Activated T-helper 2 cell treated with anti-CD3 and anti-CD28 coated beads, Interferon-gamma antibody, Interleukin-2, Interleukin-4, amounts not matched to agents 10 μg/mL and 5 μg/mL and 100 μg/mL, durations not matched to agents 14 hours and 24 hours and 36 hours (primary cell): ENCODE measurements at regions not wholly inside any gene's neighbourhood (a gene's known extent, or its start where the extent isn't known, plus 50 kb on each side); places are given as distances from the start of the nearest gene placed in this dataset.

Source experiments
- DNase-seq: peaks from one replicate; pipeline ENCODE4 v3.0.0; 2021; ENCODE audit warnings: low spot score
- H3K27ac Mint-ChIP-seq: one replicate; pipeline ENCODE4 v1.8.0; 2021; ENCODE audit warnings: mixed read lengths
- H3K27me3 Mint-ChIP-seq: one replicate; pipeline ENCODE4 v1.8.0; 2021; ENCODE audit warnings: low read depth, mixed read lengths
- H3K36me3 Mint-ChIP-seq: one replicate; pipeline ENCODE4 v1.8.0; 2021; ENCODE audit warnings: low read depth, mixed read lengths
- H3K4me1 Mint-ChIP-seq: one replicate; pipeline ENCODE4 v1.8.0; 2021; ENCODE audit warnings: low read depth, mixed read lengths
- H3K4me3 Mint-ChIP-seq: one replicate; pipeline ENCODE4 v1.8.0; 2021; ENCODE audit warnings: low read depth, mild to moderate bottlenecking, moderate library complexity, mixed read lengths
- H3K9me3 Mint-ChIP-seq: one replicate; pipeline ENCODE4 v1.8.0; 2021; ENCODE audit warnings: mixed read lengths
- intact Hi-C: fragments of 100-400 bp; cut with micrococcal nuclease; formaldehyde crosslinking; loops from one replicate; pipeline ENCODE4 v1.15.1; 2023

GRCh38 chr13:31452525-31452924 lies 252.8 kb downstream of the B3GLCT start:
- DNase-seq: no peak
- Mint-ChIP-seq H3K27ac (no peak overlapping the region), H3K36me3 (no peaks in the 10 kb centered on the region), H3K27me3 (no peaks in the 10 kb centered on the region), H3K4me1 (no peaks in the 10 kb centered on the region), H3K4me3 (no peak overlapping the region), H3K9me3 (no peaks in the 10 kb centered on the region)
- intact Hi-C loops: no loop called here

GRCh38 chr13:31455581-31455980 lies 255.8 kb downstream of the B3GLCT start:
- no peak for DNase-seq
- intact Hi-C loops: no loop called here
- Mint-ChIP-seq H3K36me3 (no peaks in the 10 kb centered on the region), H3K27ac (no peak overlapping the region), H3K4me3 (no peak overlapping the region), H3K9me3 (no peaks in the 10 kb centered on the region), H3K4me1 (no peaks in the 10 kb centered on the region), H3K27me3 (no peaks in the 10 kb centered on the region)

- Mint-ChIP-seq H3K27ac (no peak overlapping the region), H3K4me1 (no peaks in the 10 kb centered on the region), H3K9me3 (no peaks in the 10 kb centered on the region), H3K4me3 (no peak overlapping the region), H3K27me3 (no peaks in the 10 kb centered on the region), H3K36me3 (no peaks in the 10 kb centered on the region)
- DNase-seq: no peak
- intact Hi-C loops: no loop called here
These were observed 256.3 kb downstream of the B3GLCT start for GRCh38 chr13:31456056-31456455.

- Mint-ChIP-seq H3K9me3 (no peaks in the 10 kb centered on the region), H3K36me3 (no peaks in the 10 kb centered on the region), H3K4me1 (no peaks in the 10 kb centered on the region), H3K27ac (no peak overlapping the region), H3K27me3 (no peaks in the 10 kb centered on the region), H3K4me3 (no peak overlapping the region)
- DNase-seq: no peak
- intact Hi-C loops: no loop called here
These were observed 260.3 kb downstream of the B3GLCT start for GRCh38 chr13:31460061-31460460.

DNA sequence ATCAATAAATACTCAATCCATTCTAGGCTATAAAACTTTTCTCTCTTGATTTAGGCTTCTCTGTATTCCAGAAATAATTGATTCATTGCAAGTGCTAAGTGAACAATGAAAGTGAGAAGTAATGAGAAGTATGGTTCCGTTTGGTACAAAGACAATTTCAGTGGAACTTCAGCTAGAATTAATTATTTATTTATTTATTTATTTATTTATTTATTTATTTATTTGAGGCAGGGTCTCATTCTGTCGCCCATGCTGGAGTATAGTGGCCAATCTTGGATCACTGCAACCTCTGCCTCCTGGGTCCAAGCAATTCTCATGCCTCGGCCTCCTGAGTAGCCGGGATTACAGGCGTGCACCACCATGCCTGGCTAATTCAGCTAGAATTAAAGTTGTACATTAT lies 262.1 kb downstream of the B3GLCT start:
- H3K27me3 Mint-ChIP-seq: no peaks in the 10 kb centered on the region
- no peaks in the 10 kb centered on the region for H3K4me1 Mint-ChIP-seq
- H3K27ac Mint-ChIP-seq: no peak overlapping the region
- H3K4me3 Mint-ChIP-seq: no peak overlapping the region
- intact Hi-C loops: no loop called here
- no peaks in the 10 kb centered on the region for H3K9me3 Mint-ChIP-seq
- no peak for DNase-seq
- H3K36me3 Mint-ChIP-seq: no peaks in the 10 kb centered on the region

DNA sequence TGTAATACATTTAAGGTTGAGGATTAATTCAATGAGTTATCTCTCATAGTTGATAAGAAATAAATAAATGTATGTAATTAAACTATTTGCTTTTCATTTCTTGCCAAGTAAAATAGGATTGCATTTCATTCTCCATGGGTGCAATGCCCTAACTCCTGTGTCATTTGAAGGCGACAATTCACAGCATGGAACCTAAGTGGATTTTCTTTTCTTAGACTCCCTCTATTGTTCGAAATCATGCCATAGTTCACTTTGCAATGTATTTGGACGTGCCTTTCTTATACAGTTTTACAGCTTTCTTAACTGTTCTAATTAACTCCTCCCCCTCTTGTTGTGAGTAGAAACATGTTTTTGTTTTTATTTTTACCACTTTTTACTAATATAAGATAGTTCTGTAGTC lies 263.0 kb downstream of the B3GLCT start:
- no peaks in the 10 kb centered on the region for H3K27me3 Mint-ChIP-seq
- H3K36me3 Mint-ChIP-seq: no peaks in the 10 kb centered on the region
- no peak overlapping the region for H3K4me3 Mint-ChIP-seq
- H3K27ac Mint-ChIP-seq: no peak overlapping the region
- DNase-seq: no peak
- H3K9me3 Mint-ChIP-seq: no peaks in the 10 kb centered on the region
- no peaks in the 10 kb centered on the region for H3K4me1 Mint-ChIP-seq
- intact Hi-C loops: no loop called here

DNA sequence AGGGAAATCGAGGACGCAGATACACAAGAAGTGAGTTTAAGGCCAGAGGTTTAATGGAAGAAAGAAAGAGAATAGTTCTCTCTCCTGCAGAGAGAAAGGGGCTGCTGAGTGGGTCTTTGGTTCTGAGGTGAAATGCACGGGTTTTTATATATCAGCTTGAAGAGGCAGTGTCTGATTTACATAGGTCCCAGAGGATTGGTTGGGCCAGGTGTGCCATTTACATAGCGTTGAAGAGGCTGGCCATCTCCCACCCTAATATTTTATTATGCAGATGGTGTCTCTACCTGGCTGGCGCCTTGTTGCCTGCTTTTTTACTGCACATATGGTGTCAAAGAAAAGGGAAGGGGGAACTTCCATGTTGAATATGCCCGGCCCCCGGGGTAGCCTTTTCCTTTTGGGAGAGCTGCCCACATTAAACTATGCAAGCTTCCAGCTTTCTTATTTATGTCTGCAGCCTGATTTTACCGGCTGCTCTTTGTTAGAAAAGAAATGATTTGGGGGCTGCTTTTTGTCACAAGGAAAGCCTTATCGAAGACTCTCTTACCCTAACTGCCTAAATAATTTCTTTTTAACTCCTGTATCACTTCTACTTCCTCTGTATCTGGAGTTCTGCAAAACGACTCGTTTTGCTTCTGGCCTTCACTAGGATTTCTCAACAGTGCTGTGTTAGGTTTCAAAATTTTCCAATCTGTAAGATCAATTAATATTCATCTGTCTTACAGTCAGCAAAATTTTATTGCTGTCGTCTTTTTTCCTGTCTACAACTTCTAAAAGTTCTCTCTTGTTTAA lies 268.5 kb downstream of the B3GLCT start:
- no peak overlapping the region for H3K4me3 Mint-ChIP-seq
- H3K27me3 Mint-ChIP-seq: no peaks in the 10 kb centered on the region
- intact Hi-C loops: no loop called here
- no peaks in the 10 kb centered on the region for H3K9me3 Mint-ChIP-seq
- H3K27ac Mint-ChIP-seq: no peak overlapping the region
- no peaks in the 10 kb centered on the region for H3K4me1 Mint-ChIP-seq
- H3K36me3 Mint-ChIP-seq: no peaks in the 10 kb centered on the region
- DNase-seq: no peak

GRCh38 chr13:31469377-31469776 lies 269.6 kb downstream of the B3GLCT start:
- no peaks in the 10 kb centered on the region for H3K27me3 Mint-ChIP-seq
- H3K27ac Mint-ChIP-seq: no peak overlapping the region
- H3K9me3 Mint-ChIP-seq: no peaks in the 10 kb centered on the region
- intact Hi-C loops: no loop called here
- H3K4me1 Mint-ChIP-seq: no peaks in the 10 kb centered on the region
- no peak overlapping the region for H3K4me3 Mint-ChIP-seq
- no peaks in the 10 kb centered on the region for H3K36me3 Mint-ChIP-seq
- DNase-seq: no peak

DNA sequence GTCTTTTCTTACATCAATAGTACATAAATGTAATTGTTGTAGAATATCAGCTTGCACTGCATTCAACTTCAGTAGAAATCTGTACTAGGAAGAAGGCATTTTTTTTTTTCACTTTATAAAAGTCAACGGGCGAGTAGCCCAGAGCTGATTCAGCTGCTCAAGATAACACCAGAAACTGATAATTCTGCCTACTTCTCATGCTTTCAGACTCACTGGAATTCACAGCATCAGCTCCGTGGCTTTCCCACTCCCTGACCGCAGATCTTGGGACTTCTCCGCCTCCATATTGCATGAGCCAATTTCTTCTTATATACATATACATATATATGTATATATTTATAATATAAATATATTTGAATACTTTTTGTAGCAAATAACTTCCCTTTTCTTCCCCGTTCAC lies 263.1 kb upstream of the RXFP2 start:
- Mint-ChIP-seq H3K9me3 (no peaks in the 10 kb centered on the region), H3K27me3 (no peaks in the 10 kb centered on the region), H3K36me3 (no peaks in the 10 kb centered on the region), H3K4me1 (no peaks in the 10 kb centered on the region), H3K27ac (no peak overlapping the region), H3K4me3 (no peak overlapping the region)
- no peak for DNase-seq
- intact Hi-C loops: no loop called here

GRCh38 chr13:31476753-31477152 lies 262.6 kb upstream of the RXFP2 start:
- no peak for DNase-seq
- Mint-ChIP-seq H3K27ac (no peak overlapping the region), H3K27me3 (no peaks in the 10 kb centered on the region), H3K9me3 (no peaks in the 10 kb centered on the region), H3K4me3 (no peak overlapping the region), H3K4me1 (no peaks in the 10 kb centered on the region), H3K36me3 (no peaks in the 10 kb centered on the region)
- intact Hi-C loops: no loop called here

GRCh38 chr13:31477961-31478360 lies 261.4 kb upstream of the RXFP2 start:
- Mint-ChIP-seq H3K9me3 (no peaks in the 10 kb centered on the region), H3K27me3 (no peaks in the 10 kb centered on the region), H3K36me3 (no peaks in the 10 kb centered on the region), H3K4me1 (no peaks in the 10 kb centered on the region), H3K4me3 (no peak overlapping the region), H3K27ac (no peak overlapping the region)
- intact Hi-C loops: no loop called here
- no peak for DNase-seq

GRCh38 chr13:31485183-31485582 lies 254.1 kb upstream of the RXFP2 start:
- no peak overlapping the region for H3K27ac Mint-ChIP-seq
- H3K36me3 Mint-ChIP-seq: no peaks in the 10 kb centered on the region
- intact Hi-C loops: no loop called here
- H3K9me3 Mint-ChIP-seq: no peaks in the 10 kb centered on the region
- H3K4me1 Mint-ChIP-seq: no peaks in the 10 kb centered on the region
- H3K27me3 Mint-ChIP-seq: no peaks in the 10 kb centered on the region
- DNase-seq: no peak
- no peak overlapping the region for H3K4me3 Mint-ChIP-seq

GRCh38 chr13:31485651-31486051 lies 253.7 kb upstream of the RXFP2 start:
- Mint-ChIP-seq H3K4me3 (no peak overlapping the region), H3K36me3 (no peaks in the 10 kb centered on the region)
- intact Hi-C loops: no loop called here

GRCh38 chr13:31495336-31495735 lies 244.0 kb upstream of the RXFP2 start:
- no peaks in the 10 kb centered on the region for H3K36me3 Mint-ChIP-seq

More at GRCh38 chr13:31485651-31486051, 253.7 kb upstream of the RXFP2 start:
- Mint-ChIP-seq H3K4me1 (no peaks in the 10 kb centered on the region), H3K9me3 (no peaks in the 10 kb centered on the region), H3K27ac (no peak overlapping the region), H3K27me3 (no peaks in the 10 kb centered on the region)
- DNase-seq: no peak

More at GRCh38 chr13:31495336-31495735, 244.0 kb upstream of the RXFP2 start:
- no peak overlapping the region for H3K27ac Mint-ChIP-seq
- H3K9me3 Mint-ChIP-seq: peaks cover 20% of the 10 kb centered on the region
- H3K4me3 Mint-ChIP-seq: no peak overlapping the region
- intact Hi-C loops: no loop called here
- H3K4me1 Mint-ChIP-seq: no peaks in the 10 kb centered on the region
- no peak for DNase-seq
- H3K27me3 Mint-ChIP-seq: no peaks in the 10 kb centered on the region
